ENCODE measurements at regions not wholly inside any gene's neighbourhood (a gene's known extent, or its start where the extent isn't known, plus 50 kb on each side); places are given as distances from the start of the nearest gene placed in this dataset.

GRCh38 chr3:107284612-107285011 is 92.6 kb upstream of the CCDC54 start:
- TF ChIP-seq YY1 (IDR thresholded peaks at IDR 0.05; ENCODE audit: insufficient read depth, insufficient read length) (no peak), SUZ12 (IDR thresholded peaks at IDR 0.05; ENCODE audit: extremely low read depth, insufficient read depth, insufficient read length) (no peak), ZNF274 (IDR thresholded peaks at IDR 0.05; ENCODE audit: low read depth, low read length) (no peak)
